SU-DHL-6 (cell line): ENCODE measurements at regions not wholly inside any gene's neighbourhood (a gene's known extent, or its start where the extent isn't known, plus 50 kb on each side); places are given as distances from the start of the nearest gene placed in this dataset.

Experiments used
- H2AFZ ChIP-seq: fragments of 200-600 bp; sonication (generic); 2 replicates; pipeline ENCODE4 v1.6.1; 2014; ENCODE audit warnings: low read depth, mild to moderate bottlenecking, moderate library complexity, mixed read lengths, antibody characterized with exemption, low read length; ENCODE audit not compliant: severe bottlenecking
- H3F3A ChIP-seq: fragments of 200-600 bp; shearing (Covaris generic); 2 replicates; pipeline ENCODE4 v1.6.0; 2016; ENCODE audit warnings: antibody characterized with exemption, mild to moderate bottlenecking; ENCODE audit not compliant: insufficient read depth
- H3K27ac ChIP-seq: fragments of 200-600 bp; sonication (generic); 2 replicates; pipeline ENCODE4 v1.5.1; 2016; ENCODE audit warnings: low read depth, mild to moderate bottlenecking, low read length, moderate library complexity, mixed read lengths
- H3K27me3 ChIP-seq: fragments of 200-600 bp; sonication (generic), shearing (Covaris generic); 2 replicates; pipeline ENCODE4 v1.6.0; 2014; ENCODE audit warnings: mild to moderate bottlenecking, low read length
- H3K36me3 ChIP-seq: fragments of 200-600 bp; sonication (generic); 2 replicates; pipeline ENCODE4 v1.6.1; 2014; ENCODE audit warnings: mild to moderate bottlenecking, low read length, mixed read lengths
- H3K4me2 ChIP-seq: fragments of 300-600, 200-600 bp; shearing (Covaris generic), sonication (generic); 2 replicates; pipeline ENCODE4 v1.6.0; 2014; ENCODE audit warnings: low read length, low read depth, mild to moderate bottlenecking; ENCODE audit not compliant: poor library complexity, severe bottlenecking
- H3K4me3 ChIP-seq: fragments of 200-600 bp; sonication (generic); 2 replicates; pipeline ENCODE4 v1.5.1; 2014; ENCODE audit warnings: antibody characterized with exemption, low read length, mild to moderate bottlenecking, mixed read lengths; ENCODE audit not compliant: insufficient read depth, poor library complexity, severe bottlenecking
- H3K79me2 ChIP-seq: fragments of 200-600 bp; sonication (generic); 2 replicates; pipeline ENCODE4 v1.6.1; 2014; ENCODE audit warnings: mild to moderate bottlenecking, low read length, moderate library complexity; ENCODE audit not compliant: insufficient read depth
- H3K9ac ChIP-seq: fragments of 200-600 bp; sonication (generic); 2 replicates; pipeline ENCODE4 v1.7.0; 2014; ENCODE audit warnings: mild to moderate bottlenecking, low read length
- H3K9me2 ChIP-seq: fragments of 200-600 bp; sonication (generic); replicated peaks from 2 replicates; pipeline ENCODE4 v1.6.1; 2014; ENCODE audit warnings: low read length; ENCODE audit not compliant: insufficient read depth
- H3K9me3 ChIP-seq: fragments of 200-600 bp; sonication (generic); 2 replicates; pipeline ENCODE4 v1.6.1; 2014; ENCODE audit warnings: low read length, mixed read lengths; ENCODE audit not compliant: insufficient read depth
- H4K20me1 ChIP-seq: fragments of 200-600 bp; sonication (generic); 2 replicates; pipeline ENCODE4 v1.6.1; 2014; ENCODE audit warnings: low read depth, mild to moderate bottlenecking, antibody characterized with exemption, low read length, moderate library complexity, mixed read lengths
- CTCF ChIP-seq: fragments of 200-600 bp; sonication (generic); IDR thresholded peaks from one replicate; pipeline ENCODE4 v1.5.1; 2017; ENCODE audit warnings: antibody characterized with exemption, mild to moderate bottlenecking, low read length, moderate library complexity; ENCODE audit not compliant: insufficient read depth, poor library complexity, severe bottlenecking
- EZH2phosphoT487 ChIP-seq: fragments of 200-600 bp; sonication (generic), shearing (Covaris generic); conservative IDR thresholded peaks from 2 replicates; pipeline ENCODE4 v1.6.1; 2018; ENCODE audit warnings: mild to moderate bottlenecking, antibody characterized with exemption, low read length, moderate library complexity, mixed read lengths

- Histone ChIP-seq H3K79me2 (no peaks in the 10 kb centered on the region), H3K9me3 (no peaks in the 10 kb centered on the region), H3K9ac (no peak overlapping the region), H3F3A (no peaks in the 10 kb centered on the region), H2AFZ (no peak overlapping the region), H3K27ac (no peak overlapping the region), H3K9me2 (0 out of 2 replicates have a peak, but pooled peaks cover 3% of the 10 kb centered on the region), H3K4me3 (no peak overlapping the region), H3K36me3 (no peaks in the 10 kb centered on the region), H3K27me3 (no peaks in the 10 kb centered on the region), H3K4me2 (no peak overlapping the region), H4K20me1 (no peaks in the 10 kb centered on the region)
- no peak for TF ChIP-seq CTCF
- no peak for TF ChIP-seq EZH2phosphoT487
Measured at GRCh38 chr3:117195034-117195433, 485.5 kb downstream of the TUSC7 start.

GRCh38 chr3:117200962-117201361, 491.4 kb downstream of the TUSC7 start:
- H3K9ac ChIP-seq = no peak overlapping the region
- H3K79me2 ChIP-seq = no peaks in the 10 kb centered on the region
- H3K4me3 ChIP-seq = no peak overlapping the region
- H3K9me3 ChIP-seq = no peaks in the 10 kb centered on the region
- no peaks in the 10 kb centered on the region for H4K20me1 ChIP-seq
- TF ChIP-seq EZH2phosphoT487 = no peak
- TF ChIP-seq CTCF = no peak
- H3K9me2 ChIP-seq = 0 out of 2 replicates have a peak, but pooled peaks cover 3% of the 10 kb centered on the region
- no peak overlapping the region for H2AFZ ChIP-seq
- no peaks in the 10 kb centered on the region for H3F3A ChIP-seq
- H3K27me3 ChIP-seq = no peaks in the 10 kb centered on the region
- no peak overlapping the region for H3K27ac ChIP-seq
- no peak overlapping the region for H3K4me2 ChIP-seq
- H3K36me3 ChIP-seq = no peaks in the 10 kb centered on the region

DNA sequence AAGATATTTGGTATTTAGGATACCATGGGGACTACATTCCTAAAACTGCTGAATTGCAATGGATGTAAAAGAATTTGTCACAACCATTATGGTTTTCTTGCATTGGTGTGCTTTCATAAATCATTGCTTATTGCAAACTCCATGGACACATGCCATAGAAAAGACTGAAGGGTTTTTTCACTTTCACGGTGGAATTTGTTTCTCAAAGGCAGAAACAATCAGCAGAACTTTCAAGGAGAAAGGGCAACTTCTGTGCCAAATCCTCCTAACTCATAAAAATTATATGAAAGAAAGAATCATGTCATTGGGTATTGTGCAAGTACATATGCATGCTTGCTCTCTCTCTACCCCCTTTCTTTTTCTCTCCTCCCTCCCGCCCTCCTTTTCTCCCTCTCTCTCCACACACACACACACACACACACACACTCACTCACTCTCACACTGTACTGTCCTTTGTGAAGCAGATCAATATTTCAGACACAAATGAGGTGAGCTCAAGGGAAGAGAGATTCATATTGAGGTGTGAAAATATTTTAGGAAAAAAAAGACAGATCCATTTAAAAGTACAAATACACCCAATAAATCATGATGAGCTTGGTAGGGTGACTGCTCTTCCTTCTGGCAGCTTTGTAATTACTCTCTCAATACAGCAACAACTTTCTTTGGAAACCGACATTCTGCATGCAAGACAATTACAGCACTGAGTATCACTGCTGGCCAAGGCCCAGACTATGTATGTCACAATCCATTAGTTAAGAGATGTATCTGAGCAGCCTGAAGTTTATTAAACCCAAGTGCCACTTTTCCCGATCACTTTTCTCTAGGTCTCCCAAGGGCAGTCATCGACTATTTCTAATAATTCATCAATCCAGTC, 492.6 kb downstream of the TUSC7 start:
- Histone ChIP-seq H3K79me2 (no peaks in the 10 kb centered on the region), H4K20me1 (no peaks in the 10 kb centered on the region), H3K36me3 (no peaks in the 10 kb centered on the region), H3K9me3 (no peaks in the 10 kb centered on the region), H3F3A (no peaks in the 10 kb centered on the region), H3K4me3 (no peak overlapping the region), H3K9me2 (0 out of 2 replicates have a peak, but pooled peaks cover 3% of the 10 kb centered on the region), H2AFZ (no peak overlapping the region), H3K27me3 (no peaks in the 10 kb centered on the region), H3K9ac (no peak overlapping the region), H3K4me2 (no peak overlapping the region), H3K27ac (no peak overlapping the region)
- no peak for TF ChIP-seq EZH2phosphoT487
- no peak for TF ChIP-seq CTCF
